HG02588 (cell line): ENCODE measurements at regions not wholly inside any gene's neighbourhood (a gene's known extent, or its start where the extent isn't known, plus 50 kb on each side); places are given as distances from the start of the nearest gene placed in this dataset.
A peak's percentile ranks its signal among the peaks of the same experiment; 100 is the strongest.

Experiments used
- ATAC-seq: cut with Tn5 transposase; IDR thresholded peaks from one replicate; pipeline ENCODE4 v1.9.1; 2021; ENCODE audit warnings: mild to moderate bottlenecking, moderate library complexity; ENCODE audit not compliant: unreplicated experiment

DNA sequence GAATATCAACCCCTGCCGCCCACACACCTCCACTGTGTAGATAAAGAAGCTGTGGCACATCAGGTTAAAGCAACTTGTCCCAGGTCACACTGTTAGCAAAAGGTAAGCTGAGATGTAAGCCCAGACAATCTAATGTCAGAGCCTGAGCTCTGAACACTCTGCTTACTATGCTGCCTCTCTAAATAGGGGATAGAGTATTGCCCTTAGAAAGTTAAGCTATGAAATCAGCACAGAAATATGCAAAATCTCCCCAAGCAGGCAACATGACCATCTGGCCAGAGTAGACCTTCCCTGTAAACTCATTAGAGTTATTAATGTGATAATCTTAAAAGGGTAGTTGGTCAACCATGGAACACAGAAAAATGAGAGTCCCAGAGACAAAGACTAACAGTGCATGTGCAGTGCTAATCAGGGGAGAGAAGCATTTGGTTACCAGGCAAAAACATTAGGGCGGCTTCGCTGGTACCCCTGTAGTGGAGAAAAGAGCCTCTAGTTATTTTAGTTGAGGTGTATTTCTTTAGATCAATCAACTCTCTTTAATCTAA lies 171.0 kb downstream of the BTG1 start:
- no peak for ATAC-seq

DNA sequence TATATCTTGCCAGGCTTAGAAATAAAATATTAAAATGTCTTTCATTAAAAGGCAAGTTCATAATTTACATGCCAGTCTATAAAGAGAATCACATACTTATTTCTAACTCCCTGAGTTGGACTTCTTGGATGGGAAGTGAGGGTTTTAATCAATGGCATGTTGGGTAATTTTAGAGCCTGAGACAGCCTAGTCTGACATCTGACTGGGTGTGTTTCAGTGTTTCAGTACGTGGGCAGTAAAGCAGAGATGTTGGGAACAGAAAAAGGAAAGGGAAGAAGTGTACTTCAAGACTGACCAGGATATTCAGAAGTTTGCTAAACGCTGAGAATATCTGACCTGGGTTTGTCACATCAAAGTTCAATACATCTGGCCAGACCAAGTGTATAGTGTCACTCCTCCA lies 171.8 kb downstream of the BTG1 start:
- ATAC-seq = no peak

DNA sequence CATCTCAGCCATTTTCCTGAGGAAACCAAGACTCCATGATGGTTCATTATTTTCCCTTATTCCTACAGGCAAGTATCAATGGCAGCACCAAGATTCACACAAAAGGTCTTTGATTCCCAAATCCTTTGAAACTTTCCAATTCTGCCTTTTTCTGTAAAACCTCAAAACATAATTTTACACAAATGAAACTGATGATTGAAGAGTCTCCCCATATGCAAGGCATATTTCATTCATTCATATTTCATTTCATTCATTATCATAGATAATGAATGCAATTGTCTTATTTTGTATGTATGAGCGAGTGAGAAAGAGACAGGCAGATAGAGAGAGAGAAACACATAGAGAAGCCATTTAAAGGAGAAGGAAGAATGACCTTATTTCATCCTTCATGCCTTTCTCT lies 172.8 kb downstream of the BTG1 start:
- ATAC-seq = no peak

DNA sequence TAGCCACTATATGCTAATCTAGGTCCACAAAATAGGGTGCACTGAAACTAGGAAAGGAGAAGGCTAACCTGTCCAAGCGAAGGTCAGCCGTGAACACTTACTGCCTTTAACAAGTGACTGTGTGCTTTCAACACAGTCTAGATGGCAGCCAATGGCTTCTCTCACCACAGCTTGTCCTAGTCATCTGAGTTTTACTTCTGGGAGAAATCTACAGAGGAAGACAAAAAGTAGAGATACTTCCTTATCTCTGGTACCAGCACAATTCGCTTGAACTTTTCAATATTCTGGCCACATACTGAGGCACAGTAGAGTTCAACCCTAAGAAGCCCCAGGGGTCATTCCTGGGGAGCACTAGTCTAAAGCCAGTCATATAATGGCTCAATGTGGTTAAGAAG lies 176.9 kb downstream of the BTG1 start:
- no peak for ATAC-seq

DNA sequence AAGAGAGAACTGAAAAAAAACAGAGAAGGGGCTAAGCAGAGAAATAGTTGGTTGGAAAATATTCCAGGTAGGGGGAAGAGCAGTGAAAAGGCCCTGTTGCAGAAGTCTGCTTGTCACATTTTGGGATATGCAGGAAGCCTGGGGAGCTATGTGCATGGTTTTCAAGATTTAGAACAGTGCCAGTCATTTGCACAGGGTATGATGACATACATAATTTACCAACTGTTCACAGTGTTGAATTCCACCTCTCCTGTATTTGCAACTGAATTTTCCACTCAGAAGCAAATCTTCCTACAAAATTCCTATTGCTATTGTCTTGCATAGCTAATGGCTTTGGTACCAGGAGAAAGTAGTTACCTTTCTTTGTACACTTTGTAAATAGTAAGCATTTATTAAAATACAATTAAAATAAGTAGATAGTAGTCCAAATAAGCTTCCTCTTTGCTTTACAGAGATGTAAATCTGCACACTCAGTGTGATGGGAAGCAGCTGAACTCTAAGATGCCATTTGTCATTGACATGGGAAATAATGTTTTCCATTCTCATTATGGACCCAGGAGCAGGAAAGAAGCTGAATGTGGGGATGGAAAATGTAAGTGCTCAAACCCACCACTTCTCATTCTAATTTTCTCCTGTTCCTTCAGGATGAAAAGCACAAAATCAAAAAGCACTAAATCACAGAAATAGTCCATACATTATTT lies 177.4 kb downstream of the BTG1 start:
- ATAC-seq = no peak

DNA sequence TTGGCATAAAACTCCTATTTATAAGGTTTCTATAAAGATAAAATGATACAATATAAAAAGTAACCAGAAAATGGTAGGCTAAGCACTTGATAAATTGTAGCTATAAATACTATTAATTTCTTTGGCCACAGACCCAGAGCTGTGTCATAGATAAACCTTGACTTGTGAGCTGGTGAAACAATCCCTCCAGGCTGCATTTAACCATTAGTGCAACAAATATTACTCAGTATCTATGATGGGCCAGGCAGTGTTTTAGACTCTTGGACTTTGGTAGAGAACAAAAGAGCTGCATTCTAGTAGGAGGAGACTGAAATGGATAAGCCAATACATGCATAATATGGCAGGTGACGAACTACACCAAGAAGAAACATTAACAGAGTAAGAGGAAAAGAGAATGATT lies 178.1 kb downstream of the BTG1 start:
- no peak for ATAC-seq

DNA sequence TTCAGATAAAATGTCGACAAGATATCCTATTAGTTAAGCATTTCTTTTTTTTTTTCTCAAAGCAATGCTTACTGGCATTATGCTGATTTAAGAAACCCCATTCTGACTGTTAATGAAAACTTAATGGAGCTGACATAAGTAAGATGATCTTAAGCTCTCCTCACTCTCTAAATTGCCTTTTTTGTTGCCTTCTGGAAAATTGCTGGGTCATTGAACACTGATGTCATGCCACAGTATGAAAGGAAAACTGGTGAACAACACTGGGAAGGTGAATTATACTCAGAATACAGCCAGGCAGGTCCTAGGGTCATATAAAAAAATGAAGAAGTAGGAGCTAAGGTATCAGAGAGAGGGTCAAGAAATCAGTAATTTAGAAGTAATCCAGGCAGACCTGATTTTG lies 179.9 kb downstream of the BTG1 start:
- ATAC-seq = no peak

DNA sequence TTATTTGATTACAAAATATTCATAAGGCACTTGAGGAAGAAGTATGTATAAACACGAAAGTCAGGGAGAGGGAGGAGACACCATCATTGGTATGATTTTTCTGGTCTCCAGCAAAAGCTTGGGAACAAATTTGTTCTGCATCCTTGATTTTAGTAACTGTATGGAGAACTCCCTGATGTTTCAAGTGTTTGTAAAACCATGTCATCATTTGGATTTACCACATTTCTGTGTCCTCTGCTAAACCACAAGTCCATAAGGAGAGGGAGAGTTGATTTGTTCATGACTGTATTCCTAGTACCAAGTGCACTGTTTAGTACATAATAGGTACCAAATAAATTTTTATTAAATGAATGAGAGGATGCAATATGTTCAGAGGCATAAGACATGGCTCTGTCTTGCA lies 181.1 kb downstream of the BTG1 start:
- ATAC-seq = no peak

DNA sequence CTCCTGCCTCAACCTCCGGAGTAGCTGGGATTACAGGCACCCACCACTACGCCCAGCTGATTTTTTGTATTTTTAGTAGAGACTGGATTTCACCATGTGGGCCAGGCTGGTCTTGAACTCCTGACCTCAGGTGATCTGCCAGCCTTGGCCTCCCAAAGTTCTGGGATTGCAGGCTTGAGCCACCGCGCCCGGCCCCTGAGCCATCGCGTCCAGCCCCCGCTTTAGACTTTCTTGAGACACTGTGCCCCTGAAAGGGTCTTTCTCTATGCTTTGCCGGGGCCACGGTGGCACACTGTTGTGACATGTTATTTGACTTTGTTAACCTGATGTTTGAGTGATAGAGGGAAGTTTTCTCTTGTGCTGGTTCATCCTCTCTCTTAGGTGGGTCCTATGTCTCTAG lies 186.4 kb downstream of the BTG1 start:
- ATAC-seq = no peak

DNA sequence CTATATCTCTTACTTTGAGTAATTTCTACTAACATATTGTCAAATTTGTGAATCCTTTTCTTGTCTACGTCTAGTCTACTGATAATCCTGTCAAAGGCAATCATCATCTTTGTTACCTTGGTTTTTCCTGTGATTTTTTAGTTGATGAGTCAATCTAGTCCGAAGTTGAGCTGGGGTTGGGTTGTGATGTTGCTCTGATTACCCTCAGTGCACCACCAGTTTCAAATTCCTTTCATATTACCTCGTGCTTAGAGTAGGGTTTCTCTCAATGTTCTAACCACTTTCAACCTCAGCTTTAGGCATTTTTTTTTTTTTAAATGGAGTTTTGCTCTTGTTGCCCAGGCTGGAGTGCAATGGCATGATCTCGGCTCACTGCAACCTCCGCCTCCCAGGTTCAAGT lies 186.8 kb downstream of the BTG1 start:
- ATAC-seq = no peak

DNA sequence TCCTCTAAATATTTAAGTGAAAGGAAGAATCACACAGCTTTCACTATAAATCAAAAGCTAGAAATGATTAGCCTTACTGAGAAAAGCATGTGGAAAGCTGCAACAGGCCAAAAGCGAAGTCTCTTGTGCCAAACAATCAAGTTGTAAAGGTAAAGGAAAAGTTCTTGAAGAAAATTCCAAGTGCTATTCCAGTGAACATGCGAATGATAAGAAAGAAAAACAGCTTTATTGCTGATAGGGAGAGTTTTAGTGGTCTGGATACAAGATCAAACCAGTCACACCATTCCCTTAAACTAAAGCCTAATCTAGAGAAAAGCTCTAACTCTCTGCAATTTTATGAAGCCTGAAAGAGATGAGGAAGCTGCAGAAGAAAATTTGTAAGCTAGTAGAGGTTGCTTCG lies 190.9 kb downstream of the BTG1 start:
- ATAC-seq = no peak

DNA sequence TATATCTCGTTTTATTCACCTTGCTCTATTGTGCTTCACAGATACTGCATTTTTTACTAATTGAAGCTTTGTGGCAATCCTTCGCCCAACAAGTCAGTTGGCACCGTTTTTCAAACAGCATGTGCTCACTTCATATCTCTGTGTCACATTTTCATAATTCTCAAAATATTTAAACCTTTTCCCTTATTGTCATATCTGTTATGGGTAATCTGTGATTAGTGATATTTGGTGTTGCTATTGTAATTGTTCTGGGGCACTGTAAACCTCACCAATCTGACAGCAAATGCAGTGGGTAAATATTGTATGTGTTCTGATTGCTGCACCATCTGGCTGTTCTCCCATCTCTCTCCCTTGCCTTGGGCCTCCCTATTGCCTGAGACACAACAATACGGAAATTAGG lies 191.3 kb downstream of the BTG1 start:
- no peak for ATAC-seq

DNA sequence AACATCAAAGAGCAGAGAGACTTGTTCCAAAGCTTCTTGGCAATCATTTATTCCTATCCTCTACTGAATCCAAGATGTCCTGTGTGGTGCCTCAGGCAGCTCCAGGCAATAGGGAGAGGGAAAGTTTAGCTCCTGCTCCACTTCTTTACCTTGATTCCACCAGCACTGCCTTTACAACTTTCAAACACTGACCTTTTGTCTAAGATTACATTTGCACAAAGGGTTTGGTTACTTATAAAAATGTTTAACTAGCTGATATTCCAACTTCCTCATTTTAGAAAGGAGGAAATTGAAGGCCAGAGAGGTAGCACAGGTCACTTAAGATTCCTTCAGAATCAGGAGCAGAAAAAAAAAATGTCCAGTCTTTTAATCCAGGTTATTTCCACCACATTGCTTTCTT lies 192.7 kb downstream of the BTG1 start:
- ATAC-seq = no peak

DNA sequence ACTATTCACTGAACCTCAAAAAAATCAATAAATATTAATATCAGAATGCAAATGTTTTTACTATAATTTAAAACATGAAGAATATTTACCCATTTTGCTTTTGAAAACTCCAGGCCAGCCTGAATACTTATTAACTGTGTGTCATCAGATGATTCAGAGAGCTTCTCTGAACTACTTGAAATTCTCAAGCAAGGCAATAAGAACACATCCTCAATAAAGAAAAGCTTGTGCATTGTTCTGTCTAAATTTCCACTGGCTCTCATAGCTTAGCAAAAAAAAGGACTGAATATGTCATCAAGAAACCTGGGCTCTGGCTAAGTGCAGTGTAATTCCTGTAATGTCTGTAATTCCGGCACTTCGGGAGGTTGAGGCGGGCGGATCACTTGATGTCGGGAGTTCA lies 194.1 kb downstream of the BTG1 start:
- no peak for ATAC-seq

DNA sequence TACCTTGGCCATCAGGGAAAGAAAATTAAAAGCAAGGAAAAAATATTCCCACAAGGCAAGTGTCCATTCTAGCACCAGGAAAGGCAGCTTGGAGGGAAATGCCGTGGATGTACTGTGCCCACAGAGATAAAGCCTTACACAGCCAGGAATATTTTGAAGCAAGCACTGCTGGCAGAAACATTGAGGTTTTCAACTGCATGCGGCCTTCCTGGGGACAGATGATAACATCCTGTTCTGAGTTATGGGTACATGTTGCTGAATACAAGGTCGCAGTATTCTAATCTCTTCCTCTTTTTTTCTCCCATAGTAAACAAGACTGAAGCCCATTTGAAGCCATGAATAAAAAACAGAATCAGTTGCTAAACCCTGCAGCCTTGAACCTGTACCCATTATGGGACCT lies 197.1 kb downstream of the BTG1 start:
- ATAC-seq = no peak

DNA sequence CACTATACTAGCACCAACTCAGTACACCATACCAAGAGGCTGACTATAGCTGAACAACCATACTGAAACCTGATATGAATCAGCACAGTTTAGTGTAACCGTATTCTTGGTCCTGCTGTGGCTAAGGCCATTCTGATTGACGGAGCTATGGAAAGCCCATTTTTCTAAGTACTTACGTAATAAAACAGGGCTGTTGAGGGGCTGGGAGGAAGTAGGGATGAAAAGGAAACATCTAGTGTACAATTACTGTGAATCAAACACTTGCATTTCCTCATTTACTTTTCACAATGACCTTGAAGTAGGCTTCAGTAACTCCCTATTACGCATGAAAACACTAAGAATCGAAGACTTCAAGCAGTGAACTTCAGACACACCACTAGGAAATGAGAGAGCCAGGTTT lies 198.2 kb downstream of the BTG1 start:
- peak; percentile 92 for ATAC-seq

DNA sequence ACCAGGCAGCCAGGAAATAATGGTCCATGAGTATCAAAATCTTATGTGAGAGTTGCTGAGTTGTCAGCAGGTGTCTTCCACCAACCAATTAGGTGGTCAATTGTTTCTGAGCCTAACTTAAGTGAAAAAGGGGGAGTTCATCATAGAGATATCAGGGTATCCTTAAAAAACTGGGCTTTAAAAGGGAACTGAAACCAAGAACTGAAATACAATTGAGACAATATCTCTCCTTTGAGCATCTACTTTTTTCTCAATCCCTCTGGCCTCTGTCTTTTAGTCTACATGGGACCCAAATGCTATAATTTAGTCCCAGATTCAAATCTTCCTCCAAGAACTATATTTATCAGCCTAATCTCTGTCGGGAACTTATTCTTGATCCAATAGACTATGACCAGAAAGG lies 201.0 kb downstream of the BTG1 start:
- no peak for ATAC-seq

DNA sequence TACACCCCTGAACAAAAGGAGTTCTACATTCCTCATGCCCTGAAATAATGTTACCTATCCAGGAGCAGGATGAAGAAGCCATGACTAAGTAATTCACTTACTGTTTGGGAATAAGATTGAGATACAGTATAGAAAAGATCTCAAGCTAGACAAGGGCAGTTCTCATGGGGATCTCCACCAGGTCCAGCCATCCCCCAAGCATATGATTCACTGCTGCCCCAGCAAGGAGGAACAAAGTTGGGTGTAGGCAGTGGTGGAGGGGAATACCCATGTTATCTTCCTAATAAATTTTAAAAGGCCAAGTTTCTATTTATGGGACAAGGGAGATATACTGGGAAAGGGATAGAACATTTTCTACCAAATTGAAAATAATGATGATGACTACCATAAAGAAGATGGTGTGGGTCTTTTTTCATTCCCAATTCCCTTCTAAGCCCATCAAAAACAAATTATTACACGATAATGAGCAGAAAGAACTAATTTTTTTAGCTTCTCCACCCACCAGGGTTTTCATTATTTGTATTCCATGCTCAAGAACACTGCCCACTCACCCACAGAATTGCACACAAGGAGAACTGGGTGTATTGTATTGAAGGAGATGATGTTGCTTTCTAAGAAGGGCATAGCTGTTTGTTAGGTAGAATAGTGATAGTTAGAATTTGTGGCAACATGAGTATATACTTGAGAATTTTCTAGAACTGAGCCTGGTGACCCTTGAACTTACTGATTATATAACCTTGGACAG lies 204.6 kb downstream of the BTG1 start:
- ATAC-seq = no peak

DNA sequence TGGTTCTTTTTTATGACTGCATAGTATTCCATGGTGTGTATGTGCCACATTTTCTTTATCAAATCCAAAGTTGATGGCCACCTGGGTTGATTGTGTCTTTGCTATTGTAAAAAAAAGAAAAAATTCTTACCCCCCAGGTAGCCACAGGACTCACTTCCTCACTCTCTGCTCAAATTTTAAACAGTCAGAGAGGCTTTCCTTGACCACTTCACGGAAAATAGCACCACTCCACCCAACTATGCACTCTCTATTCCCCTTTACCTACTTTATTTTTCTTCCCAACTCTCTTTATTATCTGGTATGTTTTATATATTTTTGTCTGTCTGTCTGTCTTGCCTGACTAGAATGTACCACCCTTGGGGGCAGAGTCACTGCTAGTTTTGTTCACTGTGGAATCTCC lies 205.3 kb downstream of the BTG1 start:
- ATAC-seq = no peak

DNA sequence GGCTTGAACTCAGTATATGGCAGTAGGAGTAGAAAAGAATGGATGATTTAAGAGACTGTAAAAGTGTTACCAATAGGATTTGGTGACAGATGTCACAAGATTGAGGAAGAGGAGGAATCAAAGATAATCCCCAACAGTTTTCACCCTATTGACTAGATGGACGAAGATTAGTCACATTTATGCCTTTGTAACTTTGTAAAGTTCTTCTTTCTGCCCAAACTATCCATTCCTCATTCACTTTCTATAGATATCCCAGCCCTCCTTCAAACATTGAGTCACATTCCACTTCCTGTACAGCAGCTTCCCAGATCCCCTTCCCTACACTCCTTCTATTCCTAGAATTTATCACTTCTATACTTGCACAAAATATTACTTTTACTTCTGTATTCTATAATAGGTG lies 207.9 kb downstream of the BTG1 start:
- no peak for ATAC-seq

DNA sequence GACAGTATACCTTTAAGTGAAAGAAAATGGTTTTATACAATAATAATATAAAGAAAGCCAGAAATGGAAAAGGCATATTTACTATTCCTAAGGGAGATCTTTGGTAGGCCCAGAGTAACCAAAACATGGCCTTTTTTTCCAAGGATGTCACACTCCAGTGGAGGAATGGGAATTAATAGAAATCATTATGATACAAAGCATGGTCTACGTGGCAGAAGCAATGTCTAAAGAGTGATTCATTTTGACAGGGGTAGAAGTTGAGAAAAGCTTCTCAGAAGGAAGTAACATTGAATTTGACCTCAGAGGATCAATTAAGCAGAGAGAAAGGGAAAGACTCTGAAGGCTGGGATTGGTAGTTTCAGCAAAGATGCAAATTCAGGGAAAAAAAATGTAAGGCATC lies 208.6 kb downstream of the BTG1 start:
- no peak for ATAC-seq

DNA sequence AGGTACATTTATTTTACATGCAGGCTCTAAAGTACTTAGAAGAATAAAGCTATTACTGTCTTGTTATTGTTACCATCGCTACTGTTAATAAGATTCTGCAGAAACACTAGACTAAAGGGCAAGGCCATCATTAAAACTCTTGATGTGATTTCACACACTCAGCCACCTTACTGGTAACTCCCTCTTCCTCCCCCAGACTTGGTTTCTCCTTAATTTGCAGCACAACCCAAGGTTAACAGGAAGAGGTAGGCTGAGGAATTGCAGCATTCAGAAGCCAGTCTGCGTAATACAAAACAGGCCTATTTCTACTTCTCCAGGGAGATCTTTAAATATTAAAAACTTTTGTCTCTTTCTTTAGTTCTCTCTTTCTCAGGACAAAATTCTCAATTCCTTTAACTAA lies 210.3 kb downstream of the BTG1 start:
- no peak for ATAC-seq

DNA sequence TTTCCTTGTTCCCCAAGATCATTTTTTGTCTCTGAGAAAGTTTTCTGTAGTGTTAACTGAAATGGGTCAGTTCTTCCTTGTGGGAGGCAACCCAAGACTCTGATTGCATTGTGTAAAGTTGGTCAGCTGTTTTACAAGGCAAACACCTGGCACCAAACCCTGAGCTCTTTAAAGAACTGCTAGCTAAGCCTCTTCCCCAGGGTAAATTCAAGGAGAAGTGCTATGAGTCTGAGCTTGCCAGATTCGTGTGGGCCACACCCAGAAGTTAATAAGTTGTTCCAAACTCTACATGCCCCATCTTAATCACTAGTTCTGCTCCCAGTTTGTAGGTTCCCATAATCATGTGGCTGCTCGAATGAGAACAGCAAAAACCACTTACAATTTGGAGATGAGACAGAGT lies 214.5 kb downstream of the BTG1 start:
- ATAC-seq = no peak
